GM19240 (cell line): ENCODE measurements at regions not wholly inside any gene's neighbourhood (a gene's known extent, or its start where the extent isn't known, plus 50 kb on each side); places are given as distances from the start of the nearest gene placed in this dataset.
"Not testable (repeated sequence)": the region's sequence is repeated elsewhere in the genome, so short reads cannot be mapped to it uniquely, and the experiment has no call there.

Source experiments
- DNase-seq: peaks from one replicate; pipeline ENCODE4 v3.0.0; 2011; ENCODE audit warnings: low spot score; ENCODE audit not compliant: insufficient read length

DNA sequence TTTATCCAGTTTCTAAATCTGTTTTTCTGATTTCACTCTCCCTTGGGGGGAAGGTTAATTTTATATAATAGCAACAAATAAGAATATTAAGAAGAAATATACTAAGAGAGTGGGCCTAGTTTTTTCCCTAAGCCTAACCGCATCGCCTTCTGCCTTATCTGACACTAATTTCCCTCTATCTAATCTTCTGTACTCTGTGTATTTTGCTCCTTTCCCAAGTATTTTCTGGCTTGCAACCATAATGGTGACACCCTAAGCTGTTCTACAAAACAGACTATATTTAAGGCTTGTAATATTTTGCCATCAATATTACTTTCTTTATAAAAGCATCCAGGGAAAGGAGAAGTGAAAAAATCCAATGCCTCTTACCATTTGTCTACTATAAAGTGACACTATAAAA lies 1168.8 kb downstream of the GALC start:
- DNase-seq, result no peak

DNA sequence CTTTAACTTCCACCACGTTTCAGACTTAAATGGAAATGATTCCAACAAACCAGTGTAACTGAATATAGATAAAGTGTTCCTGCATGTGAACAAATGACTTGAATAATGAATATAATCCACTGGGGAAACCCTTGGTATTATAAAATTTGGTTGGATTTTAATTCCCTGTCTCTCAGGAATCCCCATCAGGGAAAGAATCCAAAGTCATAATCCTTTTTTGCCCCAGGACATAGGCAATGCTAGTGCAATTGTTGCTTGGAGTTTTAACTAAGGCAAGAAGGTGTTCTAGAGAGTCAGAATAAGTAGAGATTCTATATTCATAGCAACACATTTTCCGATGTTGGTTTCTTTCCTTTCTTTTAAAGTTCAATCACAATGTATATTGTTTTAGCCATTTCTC lies 1169.4 kb downstream of the GALC start:
- no peak for DNase-seq

DNA sequence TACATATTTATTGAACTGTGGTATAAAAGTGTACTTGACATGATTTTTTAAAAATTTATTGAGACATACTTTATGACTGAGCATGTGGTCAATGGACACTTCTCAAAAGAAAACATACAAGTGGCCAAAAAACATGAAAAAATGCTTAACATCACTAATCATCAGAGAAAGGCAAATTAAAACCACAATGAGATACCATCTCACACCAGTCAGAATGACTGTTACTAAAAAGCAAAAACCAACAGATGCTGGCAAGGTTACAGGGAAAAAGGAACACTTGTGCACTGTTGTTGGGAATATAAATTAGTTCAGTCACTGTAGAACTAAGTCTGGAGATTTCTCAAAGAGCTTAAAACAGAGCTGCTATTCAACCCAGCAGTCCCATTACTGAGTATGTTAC lies 1177.6 kb downstream of the GALC start:
- no peak for DNase-seq

DNA sequence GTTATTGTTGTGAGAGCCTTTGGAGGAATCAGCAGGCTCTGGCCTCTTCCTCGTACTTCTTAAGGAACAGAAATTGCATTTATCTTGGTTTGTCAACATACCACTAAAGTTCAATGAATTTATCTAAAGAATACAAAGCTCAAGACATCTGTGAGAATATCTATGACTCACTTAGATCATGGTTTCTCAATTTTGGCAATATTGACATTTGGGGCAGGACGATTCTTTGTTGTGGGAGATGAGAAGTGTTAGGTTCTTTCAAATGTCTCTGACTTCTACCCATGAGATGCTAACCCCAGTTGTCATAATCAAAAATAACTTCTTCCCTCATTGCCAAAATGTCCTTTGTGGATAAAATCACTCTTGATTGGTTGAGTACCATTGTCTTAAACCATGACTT lies 1190.3 kb downstream of the GALC start:
- DNase-seq, result no peak

DNA sequence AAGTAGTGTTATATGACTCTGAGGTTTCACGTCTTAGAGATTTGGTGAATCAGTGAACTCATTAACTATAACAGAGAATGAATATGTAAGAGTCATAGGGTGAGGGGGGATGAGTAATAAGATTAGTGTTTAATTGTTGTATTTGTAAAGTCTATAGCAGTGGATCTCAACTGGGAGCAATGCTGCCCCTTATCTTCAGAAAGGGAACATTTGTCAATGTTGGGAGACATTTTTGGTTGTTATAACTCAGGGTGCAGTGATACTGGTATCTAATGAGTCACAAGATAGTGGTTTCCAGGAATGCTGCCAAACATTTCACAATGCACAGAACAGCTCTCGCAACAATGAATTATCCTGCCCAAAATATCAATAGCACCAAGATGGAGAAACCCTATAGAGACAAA lies 1193.7 kb downstream of the GALC start:
- no peak for DNase-seq

DNA sequence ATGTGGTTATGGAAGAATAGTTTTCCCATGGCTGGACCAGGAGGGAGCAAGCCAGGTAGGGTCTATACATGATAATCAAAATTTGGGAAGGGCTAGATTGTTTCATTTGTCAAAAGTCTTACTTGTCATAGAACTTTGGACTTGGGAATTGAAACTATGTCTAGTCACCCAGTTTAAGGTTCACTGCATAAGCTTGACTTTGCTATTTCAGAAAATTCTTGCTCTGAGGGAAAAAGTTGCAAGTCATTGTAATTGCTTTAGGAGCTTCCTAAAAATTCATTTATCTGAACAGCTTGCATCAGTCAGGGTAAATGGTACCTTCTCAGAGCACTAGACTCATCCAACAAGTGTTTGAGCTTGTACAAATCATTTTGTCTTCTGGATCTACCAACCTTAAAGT lies 1194.7 kb downstream of the GALC start:
- no peak for DNase-seq

DNA sequence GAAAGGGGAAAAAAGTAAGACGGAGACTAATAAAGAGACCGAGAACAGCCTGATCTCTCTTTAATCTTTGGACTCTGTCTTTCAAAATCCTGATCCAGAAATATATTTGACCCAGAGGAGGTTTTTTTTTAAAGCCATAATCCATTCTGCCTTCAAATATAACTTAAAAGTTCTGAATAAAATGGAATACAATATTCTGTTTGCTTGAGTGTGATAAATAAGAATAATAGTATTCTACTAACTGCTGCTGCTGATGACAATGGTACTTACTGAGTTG lies 1196.0 kb downstream of the GALC start:
- DNase-seq, result no peak

DNA sequence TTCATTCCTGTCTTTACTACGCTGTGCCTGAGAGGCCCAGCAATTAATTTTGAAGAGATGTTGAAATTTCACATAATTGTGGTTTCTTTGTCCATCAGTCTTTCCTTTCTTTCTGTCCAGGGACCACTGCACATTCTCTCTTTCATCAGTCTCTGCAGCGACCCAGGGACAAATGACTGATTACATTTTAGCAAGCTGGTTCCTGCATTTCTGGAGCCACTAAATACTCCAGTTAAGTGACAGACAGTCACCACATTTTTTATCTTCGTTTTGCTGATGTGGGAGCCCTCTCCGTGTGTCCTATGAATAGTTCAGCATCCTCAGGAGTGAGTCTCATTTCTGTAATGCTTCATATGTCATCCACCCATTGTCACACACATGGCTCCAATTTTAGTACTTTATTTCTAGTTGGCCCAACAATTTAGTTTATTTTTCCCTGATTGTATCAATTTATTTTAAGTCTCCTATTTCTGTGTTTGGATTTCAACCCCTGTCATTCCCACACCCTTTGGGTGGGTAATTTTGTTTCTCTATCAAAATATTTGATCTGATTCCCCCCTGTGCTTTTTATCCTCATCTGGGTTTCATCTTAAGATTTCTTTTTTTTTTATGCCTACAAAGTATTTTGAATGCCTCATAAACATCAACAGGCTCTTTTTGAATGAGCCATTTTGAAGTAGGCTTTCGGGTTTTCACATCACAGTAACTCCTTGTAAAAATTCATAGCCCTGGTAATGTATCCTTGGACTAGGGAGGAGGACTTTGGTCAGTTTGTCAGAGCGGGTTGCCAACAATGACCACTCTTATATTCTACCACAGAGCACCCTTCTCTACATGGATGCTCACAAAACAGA lies 1196.5 kb downstream of the GALC start:
- no peak for DNase-seq

DNA sequence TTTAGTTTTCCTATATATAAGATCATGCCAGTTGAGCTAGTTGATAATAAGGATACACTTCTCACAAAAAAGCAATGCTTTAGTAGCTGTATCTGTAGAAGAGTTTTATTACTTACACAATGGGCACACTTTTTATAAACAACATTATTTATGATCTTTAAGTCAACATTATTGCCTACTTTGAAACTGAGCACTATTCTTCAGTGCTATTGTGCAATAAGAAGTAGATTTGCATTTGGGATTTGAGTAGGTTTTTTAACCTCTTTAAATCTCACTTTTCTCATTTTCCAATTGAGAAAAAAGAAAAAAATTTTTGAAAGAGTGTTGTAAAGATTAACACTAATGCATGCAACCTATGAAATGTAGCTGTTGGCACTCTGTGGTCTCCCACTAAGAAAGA lies 1198.3 kb downstream of the GALC start:
- DNase-seq, result no peak

DNA sequence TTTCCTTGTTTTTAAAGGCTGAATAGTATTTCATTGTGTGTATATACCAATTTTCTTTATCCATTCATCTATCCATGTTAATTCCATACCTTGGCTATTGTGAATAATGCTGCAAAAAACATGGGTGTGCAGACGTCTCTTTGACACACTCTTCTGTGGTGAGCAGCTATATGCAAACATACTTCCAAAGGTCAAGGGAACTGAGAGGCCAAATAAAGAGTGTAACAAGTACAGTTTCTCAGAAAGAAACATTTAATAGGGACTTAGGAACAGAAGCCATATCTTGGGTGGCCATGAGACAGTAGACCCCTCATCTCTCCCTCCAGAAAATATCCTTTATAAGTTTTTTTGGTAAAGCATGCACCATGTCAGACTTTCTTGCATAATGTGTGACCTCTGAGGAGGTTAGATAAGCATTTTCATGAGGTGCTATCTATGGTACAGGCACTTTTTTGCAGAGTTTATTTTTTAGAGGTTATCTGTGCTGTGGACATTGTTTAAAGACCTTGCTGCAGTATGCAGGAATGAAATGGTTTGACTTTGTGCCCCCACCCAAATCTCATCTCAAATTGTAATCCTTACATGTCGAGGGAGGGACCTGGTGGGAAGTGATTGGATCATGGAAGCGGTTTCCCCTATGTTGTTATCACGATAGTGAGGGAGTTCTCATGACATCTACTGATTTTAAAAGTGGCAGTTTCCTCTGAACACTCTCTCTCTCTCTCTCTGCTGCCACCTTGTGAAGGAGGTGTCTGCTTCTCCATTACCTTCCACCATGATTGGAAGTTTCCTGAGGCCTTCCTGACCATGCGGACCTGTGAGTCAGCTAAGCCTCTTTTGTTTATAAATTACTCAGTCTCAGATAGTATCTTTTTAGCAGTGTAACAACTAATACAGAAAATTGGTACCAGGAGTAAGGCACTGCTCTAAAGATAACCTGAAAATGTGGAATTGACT lies 1202.3 kb downstream of the GALC start:
- no peak for DNase-seq

DNA sequence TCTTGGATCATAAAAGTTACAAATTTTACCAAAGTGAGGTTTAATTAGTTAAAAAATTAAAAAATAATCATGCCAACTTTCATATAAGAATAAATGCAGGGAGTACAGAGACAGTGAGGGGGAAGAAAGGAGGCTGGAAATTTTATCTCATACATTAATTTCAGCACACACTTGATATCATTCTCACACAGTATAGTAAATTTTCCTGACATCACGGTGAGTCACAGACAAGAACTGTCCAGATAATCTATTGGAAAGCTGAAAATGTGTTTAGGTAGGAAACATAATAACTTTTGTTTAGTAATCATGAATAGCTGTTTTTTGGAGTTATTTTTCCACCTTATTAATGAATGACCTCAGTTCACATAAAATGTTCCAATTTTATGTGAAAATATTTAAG lies 1204.8 kb downstream of the GALC start:
- DNase-seq, result no peak

DNA sequence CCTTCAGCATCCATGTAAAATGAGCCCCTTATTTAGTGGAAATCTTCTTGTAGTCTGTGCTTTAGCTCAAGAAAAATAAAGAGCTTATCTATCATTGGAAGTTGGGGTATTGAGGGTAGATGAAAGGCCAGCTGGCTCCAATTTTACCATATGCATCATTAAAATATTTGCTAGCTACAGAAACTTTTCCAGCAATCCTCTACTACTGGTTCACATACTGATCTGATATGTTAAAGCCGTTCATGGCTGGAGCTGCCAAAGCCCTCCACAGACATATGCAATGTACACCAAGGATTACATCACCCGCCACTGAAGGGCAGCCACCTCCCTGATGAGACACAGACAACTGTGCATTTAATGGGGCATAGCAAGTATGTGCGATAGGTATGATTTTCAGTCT lies 1205.3 kb downstream of the GALC start:
- DNase-seq, result no peak

DNA sequence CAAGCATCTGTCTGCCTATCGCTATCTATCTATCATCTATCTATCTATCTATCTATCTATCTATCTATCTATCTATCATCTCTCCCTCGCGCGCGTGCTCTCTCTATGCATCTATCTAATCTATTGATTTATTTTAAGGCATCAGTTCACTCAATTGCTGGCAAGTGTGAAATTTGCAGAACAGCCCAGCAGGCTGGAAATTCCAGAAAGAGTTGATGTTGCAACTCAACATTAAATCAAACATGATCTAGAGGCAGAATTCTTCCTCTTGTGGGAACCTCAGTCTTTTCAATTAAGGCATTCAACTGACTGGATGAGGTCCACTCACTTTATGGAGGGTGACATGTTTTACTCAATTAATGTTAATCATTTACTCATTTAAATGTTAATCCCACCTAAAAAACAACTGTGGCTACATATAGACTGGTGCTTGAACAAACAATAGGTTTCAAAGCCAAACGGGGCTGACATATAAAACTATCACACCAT lies 1210.8 kb downstream of the GALC start:
- no peak for DNase-seq

DNA sequence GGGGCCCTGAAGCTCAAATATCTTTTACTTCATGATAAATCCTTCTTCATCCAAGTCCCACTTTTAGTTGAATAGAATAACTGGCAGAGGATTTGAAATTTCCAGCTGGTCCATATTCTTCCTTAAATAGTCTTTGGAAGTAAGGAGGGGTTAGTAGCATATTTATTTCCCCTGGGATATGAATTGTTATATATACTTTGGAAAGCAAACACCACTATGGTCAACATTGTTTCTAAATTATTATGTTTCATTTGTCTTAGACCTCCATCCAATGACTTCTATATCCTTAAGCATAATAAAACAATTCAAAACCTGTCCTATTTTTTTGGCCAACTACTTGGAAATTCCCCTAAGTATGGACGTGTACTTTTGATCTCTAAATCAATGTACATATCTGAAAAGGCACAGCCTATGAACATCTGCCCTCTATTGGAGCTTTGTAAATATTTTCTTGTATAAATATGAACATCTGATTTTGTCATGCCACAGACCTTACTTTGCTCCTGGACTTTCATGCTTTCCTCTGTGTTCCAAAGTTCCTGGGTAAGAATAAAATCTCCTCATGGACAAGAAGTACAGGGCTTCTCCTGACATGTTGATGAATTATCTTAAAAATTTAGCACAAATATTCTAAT lies 1212.0 kb downstream of the GALC start:
- no peak for DNase-seq

DNA sequence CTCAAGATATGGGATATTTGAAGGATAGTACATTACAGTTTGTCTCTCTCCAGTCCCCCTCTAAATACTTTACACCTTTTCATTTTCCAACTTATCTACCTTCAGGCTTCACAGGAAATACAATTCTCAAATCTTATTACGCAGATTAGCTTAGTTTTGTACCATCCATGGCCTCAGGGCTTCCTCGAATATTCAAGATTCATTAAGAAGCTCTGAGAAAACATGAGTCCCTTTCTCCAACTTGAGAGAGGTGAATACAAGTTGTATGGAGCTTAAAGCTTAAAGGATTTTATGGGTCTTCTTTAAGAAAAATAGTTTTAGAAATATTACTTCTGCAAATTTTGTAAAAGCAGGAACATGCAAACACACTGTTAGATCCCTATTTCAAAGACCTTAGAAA lies 1212.5 kb downstream of the GALC start:
- DNase-seq, result no peak

DNA sequence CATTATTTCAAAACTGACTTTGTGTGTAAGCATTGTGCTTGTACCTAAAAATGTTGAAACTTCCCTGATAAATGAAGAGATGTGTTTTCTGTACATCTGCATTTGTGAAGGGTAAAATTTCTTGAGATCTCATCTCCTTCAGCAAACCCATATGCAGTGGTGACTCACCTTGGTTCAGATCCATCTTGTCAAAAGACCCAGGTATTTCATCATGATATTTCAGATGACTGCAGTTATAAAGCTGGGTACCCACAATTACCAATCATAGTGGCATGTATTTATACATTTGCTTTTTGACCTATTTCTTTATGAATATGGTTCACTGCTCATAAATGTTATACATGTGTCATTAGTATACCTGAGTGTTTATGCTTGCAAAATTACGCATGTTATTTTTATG lies 1213.6 kb downstream of the GALC start:
- no peak for DNase-seq

DNA sequence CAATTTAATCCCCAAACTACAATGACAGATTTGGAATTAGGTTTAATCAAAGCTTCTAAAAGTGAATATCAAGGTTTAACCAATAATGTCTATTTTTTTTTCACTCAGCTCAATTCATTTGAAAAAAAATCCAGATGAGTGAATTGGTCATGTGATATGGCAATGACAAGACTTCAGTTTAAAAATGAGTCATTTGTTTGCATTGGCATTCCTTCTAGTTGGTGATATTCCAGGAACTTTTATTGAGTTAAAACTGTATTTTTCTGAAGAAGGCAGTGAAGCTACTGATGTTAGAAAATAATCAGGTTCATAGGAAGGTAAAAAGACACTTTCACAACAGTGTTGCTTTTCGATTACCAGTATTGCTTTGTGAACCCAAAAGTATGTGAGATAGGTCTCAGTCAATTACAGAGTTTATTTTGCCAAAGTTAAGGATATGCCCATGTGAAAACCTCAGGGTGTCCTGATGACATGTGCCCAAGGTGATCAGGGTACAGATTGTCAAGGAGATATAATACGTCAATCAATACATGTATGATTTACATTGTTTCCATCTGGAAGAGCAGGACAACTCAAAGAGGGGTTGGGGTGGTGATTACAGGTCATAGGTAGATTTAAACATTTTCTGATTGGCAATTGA lies 1214.9 kb downstream of the GALC start:
- DNase-seq, result no peak

DNA sequence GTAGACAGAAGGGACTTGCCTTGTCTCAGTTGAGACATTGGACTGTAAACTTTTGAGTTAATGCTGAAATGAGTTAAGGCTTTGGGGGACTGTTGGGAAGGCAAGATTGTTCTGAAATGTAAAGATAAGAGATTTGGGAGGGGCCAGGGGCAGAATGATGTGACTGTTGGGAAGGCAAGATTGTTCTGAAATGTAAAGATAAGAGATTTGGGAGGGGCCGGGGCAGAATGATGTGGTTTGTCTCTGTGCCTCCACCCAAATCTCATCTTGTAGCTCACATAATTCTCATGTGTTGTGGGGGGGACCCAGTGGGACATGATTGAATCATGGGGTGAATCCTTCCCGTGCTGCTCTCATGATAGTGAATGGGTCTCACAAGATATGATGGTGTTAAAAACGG lies 1217.1 kb downstream of the GALC start:
- not testable (repeated sequence) for DNase-seq

DNA sequence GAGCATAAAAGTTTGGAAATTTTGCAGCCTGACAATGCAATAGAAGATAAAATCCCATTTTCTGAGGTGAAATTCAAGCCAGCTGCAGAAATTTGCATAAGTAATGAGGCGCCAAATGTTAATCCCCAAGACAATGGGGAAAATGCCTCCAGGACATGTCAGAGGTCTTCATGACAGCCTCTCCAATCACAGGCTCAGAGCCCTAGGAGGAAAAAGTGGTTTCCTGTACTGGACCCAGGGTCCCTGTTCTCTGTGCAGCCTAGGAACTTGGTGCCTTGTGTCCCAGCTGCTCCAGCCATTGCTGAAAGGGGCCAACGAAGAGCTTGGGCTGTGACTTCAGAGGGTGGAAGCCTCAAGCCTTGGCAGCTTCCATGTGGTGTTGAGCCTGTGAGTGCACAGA lies 1218.1 kb downstream of the GALC start:
- no peak for DNase-seq

DNA sequence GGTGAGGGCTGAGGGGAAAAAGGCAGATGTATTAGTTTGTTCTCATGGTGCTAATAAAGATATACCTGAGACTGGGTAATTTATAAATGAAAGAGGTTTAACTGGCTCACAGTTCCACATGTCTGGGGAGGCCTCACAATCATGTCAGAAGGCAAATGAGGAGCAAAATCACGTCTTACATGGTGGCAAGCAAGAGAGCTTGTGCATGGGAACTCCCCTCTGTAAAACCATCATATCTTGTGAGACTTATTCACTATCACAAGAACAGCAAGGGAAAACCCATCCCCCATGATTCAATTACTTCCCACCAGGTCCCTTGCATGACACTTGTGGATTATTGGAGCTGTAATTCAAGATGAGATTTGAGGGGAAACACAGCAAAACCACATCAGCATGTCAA lies 1220.9 kb downstream of the GALC start:
- no peak for DNase-seq

DNA sequence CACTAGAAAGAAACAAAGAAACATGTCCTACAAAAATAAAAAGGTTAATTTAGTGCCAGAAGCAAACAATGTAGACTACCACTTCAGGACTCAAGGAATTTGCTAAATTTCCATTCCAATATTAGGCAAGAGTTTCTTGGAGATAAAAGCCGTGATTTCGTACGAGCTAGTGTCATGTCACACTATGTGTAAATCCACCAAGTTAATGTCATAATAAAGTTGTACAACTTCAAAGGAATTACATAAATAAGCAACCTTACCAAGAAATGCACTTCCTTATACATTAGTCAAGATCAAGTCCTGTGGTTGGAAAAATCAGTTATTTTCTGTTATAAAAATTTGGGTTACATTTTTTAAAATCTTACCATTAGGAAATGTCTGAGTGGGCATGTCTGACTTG lies 1222.8 kb downstream of the GALC start:
- no peak for DNase-seq

DNA sequence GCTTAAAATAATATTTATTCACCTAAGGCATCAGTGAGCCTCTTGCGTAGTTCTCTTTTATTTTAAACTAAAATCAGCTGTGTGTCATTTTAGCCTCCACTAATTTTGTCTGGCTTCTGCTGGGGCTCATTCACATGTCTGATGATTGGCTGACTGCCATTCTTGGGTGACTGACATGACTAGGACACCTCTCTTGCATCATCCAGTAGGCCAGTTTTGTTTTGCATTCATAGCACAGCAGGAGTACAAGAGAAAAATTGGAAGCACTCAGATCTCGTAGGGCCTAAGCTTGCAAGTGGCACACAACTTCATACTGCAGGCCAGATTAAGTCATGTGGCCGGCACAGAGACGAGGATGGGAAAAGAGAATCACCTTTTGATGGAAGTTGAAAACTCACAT lies 1226.5 kb downstream of the GALC start:
- DNase-seq, result no peak
